ENCODE measurements at regions not wholly inside any gene's neighbourhood (a gene's known extent, or its start where the extent isn't known, plus 50 kb on each side); places are given as distances from the start of the nearest gene placed in this dataset.

DNA sequence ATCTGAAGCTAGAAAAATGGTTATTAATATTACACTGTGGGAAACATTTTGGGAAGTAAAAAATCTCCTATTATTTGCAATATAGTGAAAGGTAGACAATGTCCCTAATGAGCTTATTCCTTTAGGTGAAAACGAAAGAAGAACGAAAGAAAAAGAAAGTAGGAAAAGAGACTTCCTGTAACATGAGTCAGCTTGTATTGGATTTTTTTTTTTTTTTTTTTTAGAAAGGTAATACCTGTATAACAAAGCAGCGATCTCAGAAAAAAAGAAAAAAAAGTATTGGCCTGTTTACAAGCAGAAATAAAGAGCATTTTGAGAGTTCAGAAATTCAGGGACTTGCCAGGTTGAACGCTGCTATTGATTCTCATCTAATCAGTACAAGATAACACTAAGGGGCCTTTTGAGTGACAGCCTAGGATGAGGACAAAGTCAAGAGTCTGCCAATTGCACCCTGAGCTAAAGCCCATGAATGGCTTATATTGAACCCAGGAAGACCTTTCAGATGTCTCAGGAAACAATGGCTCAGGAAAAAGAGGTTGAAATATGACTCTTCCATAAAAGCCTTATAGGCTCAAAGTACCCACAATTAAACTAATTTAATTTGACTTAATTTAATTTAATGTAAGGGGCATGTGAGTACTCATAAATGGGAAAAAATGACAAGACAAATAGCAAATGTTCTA lies 615.6 kb upstream of the CDH2 start:
- intact Hi-C loops (cut with DNase I; ENCODE audit: low total_unique reads): no loop called here
- WGBS, 2 donors: 43 to 45% methylated on average over 4 of the region's 4 CpGs
- H3K4me3 ChIP-seq (ENCODE audit: low read depth, poor library complexity, severe bottlenecking): no peak overlapping the region
- no peak for DNase-seq (ENCODE audit: low spot score in 2 of 2)
- TF ChIP-seq POLR2A (IDR thresholded peaks at IDR 0.05): no peak

DNA sequence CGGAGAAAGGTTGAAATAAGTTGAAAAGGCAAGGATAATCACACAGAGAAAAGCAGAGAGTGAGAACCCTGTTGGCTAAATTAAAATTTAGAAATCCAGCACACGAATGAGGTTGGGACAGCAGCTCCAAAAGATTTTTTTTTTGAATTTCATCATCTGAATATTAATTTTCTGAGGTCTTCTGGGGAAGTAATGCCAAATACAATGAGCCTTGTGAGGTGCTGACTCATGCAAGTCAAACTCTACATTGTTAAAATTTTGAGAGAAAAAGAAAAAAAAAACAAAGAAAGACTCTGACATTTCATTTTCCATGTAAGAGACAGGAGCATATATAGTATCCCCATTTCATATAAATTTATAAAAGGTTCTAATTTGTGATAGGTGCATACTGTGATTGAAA lies 614.2 kb upstream of the CDH2 start:
- intact Hi-C loops (cut with DNase I; ENCODE audit: low total_unique reads): no loop called here
- H3K4me3 ChIP-seq (ENCODE audit: low read depth, poor library complexity, severe bottlenecking): no peak overlapping the region
- 60 to 72% methylated on average over 2 of the region's 2 CpGs for WGBS, 2 donors
- DNase-seq (ENCODE audit: low spot score in 2 of 2): no peak
- no peak for TF ChIP-seq POLR2A (IDR thresholded peaks at IDR 0.05)
- TF ChIP-seq, protein P1, sequence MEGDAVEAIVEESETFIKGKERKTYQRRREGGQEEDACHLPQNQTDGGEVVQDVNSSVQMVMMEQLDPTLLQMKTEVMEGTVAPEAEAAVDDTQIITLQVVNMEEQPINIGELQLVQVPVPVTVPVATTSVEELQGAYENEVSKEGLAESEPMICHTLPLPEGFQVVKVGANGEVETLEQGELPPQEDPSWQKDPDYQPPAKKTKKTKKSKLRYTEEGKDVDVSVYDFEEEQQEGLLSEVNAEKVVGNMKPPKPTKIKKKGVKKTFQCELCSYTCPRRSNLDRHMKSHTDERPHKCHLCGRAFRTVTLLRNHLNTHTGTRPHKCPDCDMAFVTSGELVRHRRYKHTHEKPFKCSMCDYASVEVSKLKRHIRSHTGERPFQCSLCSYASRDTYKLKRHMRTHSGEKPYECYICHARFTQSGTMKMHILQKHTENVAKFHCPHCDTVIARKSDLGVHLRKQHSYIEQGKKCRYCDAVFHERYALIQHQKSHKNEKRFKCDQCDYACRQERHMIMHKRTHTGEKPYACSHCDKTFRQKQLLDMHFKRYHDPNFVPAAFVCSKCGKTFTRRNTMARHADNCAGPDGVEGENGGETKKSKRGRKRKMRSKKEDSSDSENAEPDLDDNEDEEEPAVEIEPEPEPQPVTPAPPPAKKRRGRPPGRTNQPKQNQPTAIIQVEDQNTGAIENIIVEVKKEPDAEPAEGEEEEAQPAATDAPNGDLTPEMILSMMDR (IDR thresholded peaks at IDR 0.05): no peak

DNA sequence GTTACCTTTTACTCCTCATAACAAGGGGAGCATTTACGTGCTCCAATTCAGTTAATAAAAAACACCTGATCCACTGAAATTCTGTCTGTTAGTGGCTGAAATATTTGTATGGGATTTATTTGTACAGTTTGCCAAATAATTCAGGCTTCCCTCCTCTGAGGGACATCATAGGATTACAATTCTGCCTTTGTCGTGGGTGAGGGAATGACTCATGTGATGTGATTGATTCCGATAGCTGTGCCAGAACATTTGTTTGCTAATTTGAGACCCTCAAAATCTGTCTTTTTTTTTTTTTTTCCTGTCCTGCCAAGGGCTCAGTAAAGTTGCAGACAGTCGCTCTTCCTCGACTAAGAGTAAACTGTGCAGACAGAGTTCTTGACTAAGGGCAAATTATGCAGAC lies 612.6 kb upstream of the CDH2 start:
- DNase-seq (ENCODE audit: low spot score in 2 of 2): no peak
- WGBS, 2 donors: 38 to 45% methylated on average over 5 of the region's 5 CpGs
- intact Hi-C loops (cut with DNase I; ENCODE audit: low total_unique reads): no loop called here
- no peak overlapping the region for H3K4me3 ChIP-seq (ENCODE audit: low read depth, poor library complexity, severe bottlenecking)
- TF ChIP-seq, protein P1 (IDR thresholded peaks at IDR 0.05): no peak
- TF ChIP-seq POLR2A (IDR thresholded peaks at IDR 0.05): no peak

DNA sequence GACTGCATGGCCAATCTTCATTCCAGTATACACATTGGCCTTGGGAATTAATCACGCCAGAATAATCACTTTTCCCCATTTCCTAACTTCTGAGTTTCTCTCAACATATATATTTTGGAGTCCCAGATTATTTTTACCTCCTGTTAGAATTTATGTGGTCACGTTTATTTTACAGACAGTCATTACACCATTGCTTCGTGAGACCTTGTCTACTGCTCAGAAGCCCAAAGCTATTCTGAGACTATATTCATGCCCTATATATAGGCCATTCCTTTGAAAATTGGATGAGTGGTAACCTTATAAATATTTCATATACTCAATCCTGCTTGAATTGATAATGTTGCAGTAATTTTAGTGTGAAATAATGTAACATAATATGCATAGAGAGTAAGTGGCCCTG lies 610.0 kb upstream of the CDH2 start:
- TF ChIP-seq POLR2A (IDR thresholded peaks at IDR 0.05): no peak
- TF ChIP-seq, protein P1 (IDR thresholded peaks at IDR 0.05): no peak
- no peak for DNase-seq (ENCODE audit: low spot score in 2 of 2)
- intact Hi-C loops (cut with DNase I; ENCODE audit: low total_unique reads): no loop called here
- H3K4me3 ChIP-seq (ENCODE audit: low read depth, poor library complexity, severe bottlenecking): no peak overlapping the region
- WGBS, 2 donors: 52 to 59% methylated on average over 3 of the region's 3 CpGs

DNA sequence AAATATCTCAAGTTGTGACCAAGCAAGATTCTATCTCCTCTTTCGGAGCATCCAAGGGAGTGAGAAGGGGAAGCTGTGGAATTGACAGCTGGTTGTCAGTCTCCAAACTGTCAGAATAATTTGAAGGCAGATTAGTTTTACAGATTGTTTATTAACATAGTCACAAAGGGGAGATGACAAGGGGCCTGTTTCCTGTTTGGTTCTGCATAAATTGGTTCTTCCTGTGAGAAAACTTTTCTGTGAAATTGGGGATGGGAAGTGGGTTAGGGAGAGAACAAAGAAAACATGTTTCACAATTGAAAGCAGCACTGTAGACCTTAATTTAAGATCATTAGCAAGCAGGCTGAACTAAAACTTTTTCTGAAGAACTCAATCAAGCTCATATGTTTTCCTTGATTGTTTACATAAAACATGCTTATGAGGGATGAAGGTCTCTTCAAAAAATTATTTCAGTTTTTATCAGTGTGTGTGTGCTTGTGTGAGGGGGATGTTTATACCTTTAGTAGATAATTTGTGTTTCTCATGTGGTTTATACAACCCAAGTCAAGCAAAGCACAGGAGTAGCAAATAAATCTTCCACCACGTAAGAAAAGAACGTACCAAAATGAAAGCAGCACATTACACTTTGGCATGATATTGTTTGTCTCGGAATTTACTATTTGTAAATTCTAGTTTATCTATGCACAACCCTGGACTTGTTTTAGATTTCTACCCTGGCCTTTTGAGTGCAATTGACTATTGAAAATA lies 604.9 kb upstream of the CDH2 start:
- no peak for DNase-seq (ENCODE audit: low spot score in 2 of 2)
- 47 to 50% methylated on average over 4 of the region's 4 CpGs for WGBS, 2 donors
- intact Hi-C loops (cut with DNase I; ENCODE audit: low total_unique reads): no loop called here
- TF ChIP-seq, protein P1 (IDR thresholded peaks at IDR 0.05): no peak
- TF ChIP-seq POLR2A (IDR thresholded peaks at IDR 0.05): no peak
- H3K4me3 ChIP-seq (ENCODE audit: low read depth, poor library complexity, severe bottlenecking): no peak overlapping the region

DNA sequence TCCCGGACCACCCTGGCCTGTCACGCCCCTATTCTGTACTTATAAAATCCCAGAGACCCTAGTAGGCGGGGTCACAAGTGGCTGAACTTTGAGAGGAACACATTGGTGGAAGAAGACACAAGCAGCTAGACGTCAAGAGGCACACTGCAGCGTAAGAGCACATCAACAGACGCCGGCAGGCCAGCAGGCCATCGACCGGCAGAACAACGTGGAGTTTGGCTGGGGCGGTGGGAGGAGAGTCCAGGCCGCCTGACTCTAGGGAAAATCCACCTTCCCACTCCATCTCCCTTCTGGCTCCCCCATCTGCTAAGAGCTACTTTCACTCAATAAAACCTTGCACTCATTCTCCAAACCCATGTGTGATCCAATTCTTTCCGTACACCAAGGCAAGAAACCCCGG lies 601.8 kb upstream of the CDH2 start:
- no peak overlapping the region for H3K4me3 ChIP-seq (ENCODE audit: low read depth, poor library complexity, severe bottlenecking)
- 95 to 96% methylated on average over 14 of the region's 14 CpGs for WGBS, 2 donors
- intact Hi-C loops (cut with DNase I; ENCODE audit: low total_unique reads): no loop called here
- TF ChIP-seq, protein P1 (IDR thresholded peaks at IDR 0.05): no peak
- no peak for TF ChIP-seq POLR2A (IDR thresholded peaks at IDR 0.05)
- no peak for DNase-seq (ENCODE audit: low spot score in 2 of 2)

Measured in lower leg skin (tissue), 4 donors.